Endothelial cell of umbilical vein (primary cell): ENCODE measurements at regions not wholly inside any gene's neighbourhood (a gene's known extent, or its start where the extent isn't known, plus 50 kb on each side); places are given as distances from the start of the nearest gene placed in this dataset.

Experiments
- BruUV-seq: library from RNA; stranded (reverse); fragments of 400-500 nt; replicated peaks from 2 replicates; lab custom pipeline; 2021; lab: Mats Ljungman, UMichigan
- CTCF ChIA-PET: fragments of 300-600, 350-600 bp; sonication (Branson Sonifier 250); formaldehyde crosslinking; loops from one replicate; lab custom pipeline; 2021; ENCODE audit warnings: antibody characterized with exemption, inconsistent platforms; lab: Charles Lee
- POLR2A ChIA-PET: fragments of 300-600, 350-600 bp; sonication (Branson Sonifier 250); formaldehyde crosslinking; loops from one replicate; lab custom pipeline; 2021; ENCODE audit warnings: antibody characterized with exemption, inconsistent platforms; lab: Charles Lee
- DNase-seq: peaks from one replicate; pipeline ENCODE4 v3.0.0-alpha.2; 2011; ENCODE audit warnings: low read depth, low spot score
- FAIRE-seq: peaks from 2 replicates; lab custom pipeline; 2011; peaks lifted over from hg19 to GRCh38; lab: Jason Lieb, UNC
- H2AFZ ChIP-seq: 2 replicates; pipeline ENCODE4 v1.6.0; 2012; ENCODE audit warnings: low read depth, low read length, control low read depth, inconsistent platforms
- H3K27ac ChIP-seq: 2 replicates; pipeline ENCODE4 v1.5.1; 2011; ENCODE audit warnings: low read depth, mild to moderate bottlenecking, control low read depth, low read length, moderate library complexity; ENCODE audit not compliant: insufficient read depth
- H3K27me3 ChIP-seq, 2 experiments: 2 replicates each; pipeline versions ENCODE4 v1.6.0 to v1.6.1; 2011; ENCODE audit warnings: low read length in 2 of 2, mixed read lengths in 1 of 2; ENCODE audit not compliant: control insufficient read depth in 2 of 2, insufficient read depth in 2 of 2
- H3K36me3 ChIP-seq, 2 experiments: 2 replicates in 1 of 2; 3 replicates in 1 of 2; pipeline ENCODE4 v1.5.1; 2011; ENCODE audit warnings: low read length in 2 of 2, mild to moderate bottlenecking in 1 of 2, moderate library complexity in 1 of 2; ENCODE audit not compliant: control insufficient read depth in 2 of 2, insufficient read depth in 2 of 2; ENCODE audit errors: extremely low read depth in 1 of 2
- H3K4me1 ChIP-seq: 3 replicates; pipeline ENCODE4 v1.5.1; 2011; ENCODE audit warnings: mild to moderate bottlenecking, low read length; ENCODE audit not compliant: control insufficient read depth, insufficient read depth; ENCODE audit errors: extremely low read depth
- H3K4me2 ChIP-seq: 2 replicates; pipeline ENCODE4 v1.6.1; 2011; ENCODE audit warnings: low read length, control low read depth, mixed read lengths; ENCODE audit not compliant: insufficient read depth
- H3K4me3 ChIP-seq, 3 experiments: fragments of 200-600 bp in 1 of 3; sonication (generic), shearing (Covaris generic) in 1 of 3; replicated peaks in 1 of 3; 2 replicates each; pipeline ENCODE4 v1.5.1; 2011 to 2016; ENCODE audit warnings: control low read depth in 3 of 3, low read length in 3 of 3, mild to moderate bottlenecking in 2 of 3, inconsistent platforms in 1 of 3, low read depth in 1 of 3, moderate library complexity in 1 of 3; ENCODE audit not compliant: insufficient read depth in 1 of 3
- H3K79me2 ChIP-seq: 2 replicates; pipeline ENCODE4 v1.6.0; 2012; ENCODE audit warnings: low read length, inconsistent platforms; ENCODE audit not compliant: control insufficient read depth, insufficient read depth
- H3K9ac ChIP-seq: replicated peaks from 2 replicates; pipeline ENCODE3; 2011; ENCODE audit warnings: low read length, control low read depth; ENCODE audit not compliant: insufficient read depth; ENCODE audit errors: extremely low read depth
- H3K9me1 ChIP-seq: replicated peaks from 3 replicates; pipeline ENCODE4 v1.6.0; 2011; ENCODE audit warnings: mild to moderate bottlenecking, low read length; ENCODE audit not compliant: control insufficient read depth, insufficient read depth; ENCODE audit errors: extremely low read depth
- H3K9me3 ChIP-seq: replicated peaks from 2 replicates; pipeline ENCODE4 v1.5.1; 2012; ENCODE audit warnings: low read length, inconsistent platforms; ENCODE audit not compliant: control insufficient read depth, insufficient read depth
- H4K20me1 ChIP-seq: replicated peaks from 2 replicates; pipeline ENCODE3; 2011; ENCODE audit warnings: mild to moderate bottlenecking, low read length; ENCODE audit not compliant: control insufficient read depth, insufficient read depth; ENCODE audit errors: extremely low read depth
- CTCF ChIP-seq, 2 donors: IDR thresholded peaks; 1 replicate in 1 of 2; 2 replicates in 1 of 2; pipeline ENCODE4 v1.5.1; 2011; ENCODE audit warnings: low read length in 2 of 2, mild to moderate bottlenecking in 2 of 2, moderate library complexity in 2 of 2, control low read depth in 1 of 2, inconsistent platforms in 1 of 2, low read depth in 1 of 2; ENCODE audit not compliant: insufficient read depth in 1 of 2; ENCODE audit errors: extremely low read depth in 1 of 2
- EZH2 ChIP-seq: IDR thresholded peaks from 2 replicates; pipeline ENCODE4 v1.6.1; 2012; ENCODE audit warnings: borderline replicate concordance, low read depth, mild to moderate bottlenecking, moderate library complexity, low read length, inconsistent platforms; ENCODE audit not compliant: severe bottlenecking
- FOS ChIP-seq: IDR thresholded peaks from 2 replicates; pipeline ENCODE4 v1.6.1; 2011; ENCODE audit warnings: mild to moderate bottlenecking, low read length, moderate library complexity, borderline replicate concordance; ENCODE audit not compliant: insufficient read depth
- GATA2 ChIP-seq: IDR thresholded peaks from 2 replicates; pipeline ENCODE4 v1.7.0; 2011; ENCODE audit warnings: low read depth, mild to moderate bottlenecking, moderate library complexity, mixed read lengths, low read length; ENCODE audit not compliant: insufficient read length, insufficient read depth
- JUN ChIP-seq: IDR thresholded peaks from 2 replicates; pipeline ENCODE4 v1.6.1; 2011; ENCODE audit warnings: borderline replicate concordance, low read depth; ENCODE audit not compliant: insufficient read length, insufficient read depth
- MYC ChIP-seq: IDR thresholded peaks from one replicate; pipeline ENCODE4 v1.6.1; 2011; ENCODE audit warnings: mild to moderate bottlenecking, low read depth, low read length
- POLR2A ChIP-seq: IDR thresholded peaks from 2 replicates; pipeline ENCODE4 v1.6.1; 2012; ENCODE audit warnings: low read depth, mild to moderate bottlenecking, control low read depth, low read length
- POLR2AphosphoS5 ChIP-seq: IDR thresholded peaks from 2 replicates; pipeline ENCODE4 v1.6.1; 2012; ENCODE audit warnings: low read depth, mild to moderate bottlenecking, control low read depth, low read length, moderate library complexity; ENCODE audit not compliant: insufficient read depth
- dilution Hi-C: fragments of 300-500 bp; cut with MboI; formaldehyde crosslinking; loops from one replicate; pipeline ENCODE4 v1.15.0; 2019; ENCODE audit warnings: low sequenced_read_pairs; ENCODE audit not compliant: extremely low pct_ligation_motif_present
- intact Hi-C: fragments of 100-400 bp; cut with micrococcal nuclease; formaldehyde crosslinking; loops from one replicate; pipeline ENCODE4 v1.10.0; 2022
- TF ChIP-seq, protein P1 (sequence below): IDR thresholded peaks from 2 replicates; pipeline ENCODE4 v1.6.1; 2011; ENCODE audit not compliant: insufficient read depth, insufficient read length

GRCh38 chrY:21227849-21228248 is 283.3 kb upstream of the RBMY1B start:
- Histone ChIP-seq H3K4me3 (no peak overlapping the region), H4K20me1 (no peaks in the 10 kb centered on the region)
- FAIRE-seq, result no peak

More at GRCh38 chrY:21227849-21228248, 283.3 kb upstream of the RBMY1B start:
- H3K27me3 ChIP-seq, result no peaks in the 10 kb centered on the region
- dilution Hi-C loops, result no loop called here
- TF ChIP-seq POLR2AphosphoS5, result no peak
- TF ChIP-seq EZH2, result no peak
- no peak for TF ChIP-seq FOS
- TF ChIP-seq MYC, result no peak
- TF ChIP-seq, protein P1, sequence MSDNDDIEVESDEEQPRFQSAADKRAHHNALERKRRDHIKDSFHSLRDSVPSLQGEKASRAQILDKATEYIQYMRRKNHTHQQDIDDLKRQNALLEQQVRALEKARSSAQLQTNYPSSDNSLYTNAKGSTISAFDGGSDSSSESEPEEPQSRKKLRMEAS, result no peak
- TF ChIP-seq JUN, result no peak
- no peak for TF ChIP-seq POLR2A
- TF ChIP-seq GATA2, result no peak
- TF ChIP-seq CTCF (IDR thresholded peaks at IDR 0.05; ENCODE audit: extremely low read depth in 1 of 2, insufficient read depth in 1 of 2, low read depth in 1 of 2, low read length in 2 of 2), result no peak
- no peaks in the 10 kb centered on the region for H3K9me3 ChIP-seq
- no TSS peak for BruUV-seq
- no peak overlapping the region for H2AFZ ChIP-seq
- ChIA-PET CTCF (no interaction called here), POLR2A (no interaction called here)
- no peak overlapping the region for H3K9ac ChIP-seq
- H3K27ac ChIP-seq, result no peak overlapping the region
- H3K4me2 ChIP-seq, result no peak overlapping the region
- no peaks in the 10 kb centered on the region for H3K4me1 ChIP-seq
- H3K36me3 ChIP-seq, result no peaks in the 10 kb centered on the region
- no peaks in the 10 kb centered on the region for H3K79me2 ChIP-seq
- no peak for DNase-seq
- intact Hi-C loops, result no loop called here
- no peaks in the 10 kb centered on the region for H3K9me1 ChIP-seq
